GM10248 (cell line): ENCODE measurements at regions not wholly inside any gene's neighbourhood (a gene's known extent, or its start where the extent isn't known, plus 50 kb on each side); places are given as distances from the start of the nearest gene placed in this dataset.

Source experiments
- CTCF ChIA-PET: fragments of 300-600 bp; sonication (Branson Sonifier 250); formaldehyde crosslinking; extraction: SDS; loops from one replicate; lab custom pipeline; 2021; ENCODE audit warnings: antibody characterized with exemption; lab: Yijun Ruan, JAX
- POLR2A ChIA-PET: fragments of 350-650 bp; sonication (Branson Sonifier 250); formaldehyde crosslinking; extraction: SDS; loops from one replicate; lab custom pipeline; 2020; ENCODE audit warnings: antibody characterized with exemption; lab: Yijun Ruan, JAX
- DNase-seq: peaks from one replicate; pipeline ENCODE4 v3.0.0; 2012; ENCODE audit errors: extremely low spot score
- TF ChIP-seq, protein P1 (sequence below): IDR thresholded peaks from 2 replicates; pipeline ENCODE4 v1.5.1; 2012; ENCODE audit warnings: mild to moderate bottlenecking, low read depth; ENCODE audit errors: extremely low read depth, missing control alignments, control extremely low read depth

DNA sequence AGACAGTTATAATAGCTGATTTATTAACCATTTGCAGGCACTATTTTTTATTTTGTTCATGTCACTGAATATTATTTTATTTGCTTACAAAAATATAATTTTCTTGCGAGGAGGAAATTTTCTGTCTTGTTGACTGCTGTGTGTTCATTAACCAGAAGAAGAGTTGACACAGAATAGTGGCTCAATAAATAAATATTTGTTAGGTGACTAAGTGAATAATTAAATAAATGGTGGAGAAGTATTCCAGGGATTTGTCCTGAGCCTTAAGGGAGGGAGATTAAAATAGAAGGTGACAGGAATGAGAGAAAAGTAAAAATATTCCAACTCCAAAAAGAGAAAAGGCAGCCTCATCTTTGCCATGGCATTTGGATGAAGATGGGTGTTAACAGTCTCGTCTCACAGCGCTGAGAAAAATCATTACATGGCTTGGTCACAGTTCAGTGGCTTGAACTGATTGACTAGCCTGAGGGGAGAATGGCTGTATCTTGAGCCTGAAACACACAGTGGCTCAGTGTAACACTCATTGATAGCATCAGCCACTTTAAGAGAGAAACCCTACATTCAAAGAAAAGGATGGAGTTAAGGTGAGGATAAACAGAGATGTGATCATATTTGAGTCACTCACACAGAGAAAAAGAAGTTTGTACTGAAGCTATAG lies 449.9 kb upstream of the NAALADL2 start:
- CTCF ChIA-PET: no interaction called here

DNA sequence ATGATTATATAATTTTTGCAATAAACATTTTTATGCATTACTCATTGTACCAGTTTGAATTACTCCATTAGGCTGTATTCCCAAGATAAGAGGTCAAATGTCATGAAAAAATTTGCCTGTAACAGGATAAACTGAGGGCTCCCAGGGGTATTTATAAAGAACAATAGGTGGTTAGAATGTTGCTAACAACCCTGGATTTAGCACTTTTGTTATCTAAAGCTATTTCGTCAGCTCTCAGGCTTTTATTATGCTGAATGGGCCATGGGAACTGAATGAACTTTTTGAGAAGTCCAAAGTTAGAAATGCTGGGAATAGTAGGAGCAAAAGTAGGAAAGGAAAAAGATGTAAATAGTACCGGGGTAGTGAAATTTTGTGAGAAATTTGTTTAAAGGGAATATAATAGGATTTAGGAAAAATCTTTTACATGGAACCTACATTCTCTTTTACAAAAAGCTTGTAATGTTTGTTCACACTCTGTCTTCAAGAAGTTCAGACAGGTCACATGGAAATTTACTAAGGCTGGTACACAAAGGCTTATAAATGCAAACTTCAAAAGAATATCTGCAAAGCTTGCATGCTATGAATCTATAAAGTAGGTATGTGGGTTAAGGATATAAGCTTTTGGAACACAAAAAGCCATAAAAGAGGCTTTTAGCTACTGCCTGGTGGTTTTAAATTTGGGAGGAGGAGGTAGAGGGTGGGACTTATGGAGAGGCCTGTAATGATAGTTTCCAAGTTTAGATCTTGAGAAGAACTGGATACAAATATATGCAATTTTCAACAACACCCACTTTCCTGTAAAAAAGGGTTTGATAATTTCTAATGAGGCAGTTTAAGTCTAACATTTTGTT lies 445.8 kb upstream of the NAALADL2 start:
- POLR2A ChIA-PET: no interaction called here
- DNase-seq: no peak
- TF ChIP-seq, protein P1, sequence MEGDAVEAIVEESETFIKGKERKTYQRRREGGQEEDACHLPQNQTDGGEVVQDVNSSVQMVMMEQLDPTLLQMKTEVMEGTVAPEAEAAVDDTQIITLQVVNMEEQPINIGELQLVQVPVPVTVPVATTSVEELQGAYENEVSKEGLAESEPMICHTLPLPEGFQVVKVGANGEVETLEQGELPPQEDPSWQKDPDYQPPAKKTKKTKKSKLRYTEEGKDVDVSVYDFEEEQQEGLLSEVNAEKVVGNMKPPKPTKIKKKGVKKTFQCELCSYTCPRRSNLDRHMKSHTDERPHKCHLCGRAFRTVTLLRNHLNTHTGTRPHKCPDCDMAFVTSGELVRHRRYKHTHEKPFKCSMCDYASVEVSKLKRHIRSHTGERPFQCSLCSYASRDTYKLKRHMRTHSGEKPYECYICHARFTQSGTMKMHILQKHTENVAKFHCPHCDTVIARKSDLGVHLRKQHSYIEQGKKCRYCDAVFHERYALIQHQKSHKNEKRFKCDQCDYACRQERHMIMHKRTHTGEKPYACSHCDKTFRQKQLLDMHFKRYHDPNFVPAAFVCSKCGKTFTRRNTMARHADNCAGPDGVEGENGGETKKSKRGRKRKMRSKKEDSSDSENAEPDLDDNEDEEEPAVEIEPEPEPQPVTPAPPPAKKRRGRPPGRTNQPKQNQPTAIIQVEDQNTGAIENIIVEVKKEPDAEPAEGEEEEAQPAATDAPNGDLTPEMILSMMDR: no peak
- CTCF ChIA-PET: no interaction called here

More for the DNA sequence above, 449.9 kb upstream of the NAALADL2 start:
- TF ChIP-seq, protein P1: no peak
- DNase-seq: no peak
- POLR2A ChIA-PET: no interaction called here

DNA sequence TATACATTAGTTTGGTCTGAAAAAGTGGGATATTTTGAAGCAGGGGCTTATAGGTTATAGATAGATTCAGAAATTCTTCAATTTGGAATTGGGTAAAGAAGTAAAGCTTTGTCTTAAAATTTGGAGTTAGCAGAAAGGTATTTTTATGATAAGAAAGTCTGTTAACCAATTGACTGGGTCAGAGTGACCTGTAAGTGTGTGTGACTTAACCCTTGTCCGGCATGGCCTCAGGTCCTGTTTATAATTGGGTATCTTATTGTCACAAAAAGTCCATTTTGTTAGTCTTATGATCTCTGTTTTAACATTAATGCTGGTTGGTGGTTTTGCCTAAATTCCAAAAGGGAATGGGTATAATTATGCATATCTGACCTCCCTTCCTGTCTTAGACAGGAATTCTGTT lies 444.2 kb upstream of the NAALADL2 start:
- ChIA-PET CTCF (no interaction called here), POLR2A (no interaction called here)
- DNase-seq: no peak
- TF ChIP-seq, protein P1: no peak

DNA sequence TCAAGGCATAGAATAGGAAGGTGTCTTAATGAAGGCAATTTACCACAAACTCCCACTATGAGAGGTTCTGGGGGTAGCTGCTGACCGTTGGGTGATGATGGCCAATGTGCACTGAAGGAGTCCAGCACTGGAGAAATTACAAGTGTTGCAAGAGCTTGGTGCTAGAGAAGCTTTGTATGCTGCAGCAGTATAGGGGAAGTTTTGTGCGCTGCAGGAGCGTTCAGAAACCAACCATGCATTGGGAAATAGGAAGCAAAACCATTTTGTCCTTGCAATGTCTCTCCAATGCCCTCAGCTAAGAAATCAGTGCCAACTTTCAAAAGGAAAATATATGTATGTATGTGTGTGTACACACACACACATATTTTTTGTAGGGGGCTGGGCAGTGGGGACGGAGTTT lies 441.6 kb upstream of the NAALADL2 start:
- ChIA-PET CTCF (interaction anchor here (1.1 kb wide), 1 partner anchor 14 kb away, joined by 4 read pairs; no protein-coding TSS in a partner anchor), POLR2A (no interaction called here)
- DNase-seq: no peak
- TF ChIP-seq, protein P1: no peak

DNA sequence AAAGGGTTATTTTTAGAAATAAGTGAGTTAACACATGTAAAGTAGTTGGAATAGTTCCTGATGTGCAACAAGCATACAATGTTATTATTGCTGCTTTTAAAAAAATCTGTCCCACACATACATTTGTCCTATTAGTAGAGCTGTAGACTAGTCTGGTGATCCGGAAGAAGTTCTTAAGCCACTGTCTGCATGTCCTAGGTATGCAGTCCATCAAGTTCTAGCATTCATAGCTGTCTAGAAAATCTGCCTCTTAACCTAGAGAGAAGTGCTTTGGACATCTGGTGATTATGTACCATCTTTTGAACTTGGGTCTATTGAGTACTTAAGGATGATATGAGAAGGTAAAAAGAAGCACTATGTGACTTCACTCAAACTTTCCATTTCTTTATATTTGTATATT lies 439.9 kb upstream of the NAALADL2 start:
- POLR2A ChIA-PET: no interaction called here
- TF ChIP-seq, protein P1: no peak
- CTCF ChIA-PET: no interaction called here
- no peak for DNase-seq

DNA sequence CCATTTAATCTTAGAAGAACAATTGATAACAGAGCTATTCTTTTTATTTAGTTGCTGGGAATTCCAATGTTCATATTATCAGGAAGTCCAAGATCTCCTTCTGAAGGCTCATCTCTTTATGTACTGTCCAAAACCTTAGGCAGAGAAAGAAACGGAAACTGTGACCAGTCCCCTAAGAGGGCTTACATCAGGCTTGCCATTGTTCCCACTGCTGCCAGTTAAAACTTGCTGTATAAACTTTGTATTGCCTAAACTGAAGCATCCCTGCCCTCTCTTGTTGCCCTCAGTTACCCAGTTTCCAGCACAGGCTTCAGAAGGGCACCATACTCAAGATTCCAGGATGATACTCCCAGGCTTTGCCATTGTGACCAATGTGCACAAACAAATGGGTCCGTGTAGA lies 435.2 kb upstream of the NAALADL2 start:
- CTCF ChIA-PET: no interaction called here
- TF ChIP-seq, protein P1: no peak
- POLR2A ChIA-PET: no interaction called here
- no peak for DNase-seq
